ENCODE measurements at regions not wholly inside any gene's neighbourhood (a gene's known extent, or its start where the extent isn't known, plus 50 kb on each side); places are given as distances from the start of the nearest gene placed in this dataset.

- peak; percentile 58 to 60 for ATAC-seq
- no peak for DNase-seq
- intact Hi-C loops (cut with DNase I): no loop called here
These were observed 158.0 kb upstream of the NPVF start for GRCh38 chr7:25386311-25386744.

- intact Hi-C loops (cut with DNase I): loop anchor here in 1 of 2 donors (1.0 kb wide), 1 partner anchor 129 kb away; no protein-coding TSS in a partner anchor
These were observed 160.4 kb upstream of the NPVF start for GRCh38 chr7:25388681-25389080.

DNA sequence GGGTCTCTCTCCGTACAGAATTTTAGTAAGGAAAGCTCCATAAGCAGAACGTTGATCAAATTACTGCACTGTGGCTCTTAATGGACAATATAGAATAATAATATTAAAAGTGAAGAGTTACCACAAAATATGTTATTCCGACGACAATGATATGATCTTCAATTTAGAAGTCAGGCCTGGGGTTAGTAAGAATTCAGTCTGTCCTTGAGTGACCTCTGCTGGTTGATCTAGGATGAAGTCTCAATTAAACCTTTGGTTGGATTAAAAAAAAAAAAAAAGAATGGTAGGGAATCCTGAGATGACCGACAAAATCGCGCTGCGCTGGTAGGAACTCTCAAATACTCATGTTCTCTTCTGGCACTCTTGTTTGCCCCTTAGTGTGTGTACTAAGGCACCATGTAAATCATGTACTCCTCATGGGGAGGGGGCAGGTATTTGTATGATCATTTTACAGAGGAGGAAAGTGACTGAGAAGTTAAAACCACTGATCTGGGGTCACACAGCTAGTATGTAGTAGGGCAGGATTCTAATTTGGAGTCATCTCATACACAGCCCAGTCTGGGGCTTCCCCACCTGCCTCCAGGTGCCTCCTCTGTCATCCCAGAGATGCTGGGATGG is 161.3 kb upstream of the NPVF start:
- DNase-seq: no peak
- peak; percentile 30 to 32 for ATAC-seq
- intact Hi-C loops (cut with DNase I): loop anchor here (1.0 to 5.0 kb wide), 4 partner anchors 130 to 463 kb away; no protein-coding TSS in a partner anchor

More at GRCh38 chr7:25388681-25389080, 160.4 kb upstream of the NPVF start:
- no peak for ATAC-seq
- DNase-seq: no peak

- no peak for DNase-seq
- ATAC-seq: no peak
- intact Hi-C loops (cut with DNase I): loop anchor here (1.0 to 5.0 kb wide), 4 partner anchors 175 to 461 kb away; no protein-coding TSS in a partner anchor
These were observed 163.1 kb upstream of the NPVF start for GRCh38 chr7:25391295-25391861.

DNA sequence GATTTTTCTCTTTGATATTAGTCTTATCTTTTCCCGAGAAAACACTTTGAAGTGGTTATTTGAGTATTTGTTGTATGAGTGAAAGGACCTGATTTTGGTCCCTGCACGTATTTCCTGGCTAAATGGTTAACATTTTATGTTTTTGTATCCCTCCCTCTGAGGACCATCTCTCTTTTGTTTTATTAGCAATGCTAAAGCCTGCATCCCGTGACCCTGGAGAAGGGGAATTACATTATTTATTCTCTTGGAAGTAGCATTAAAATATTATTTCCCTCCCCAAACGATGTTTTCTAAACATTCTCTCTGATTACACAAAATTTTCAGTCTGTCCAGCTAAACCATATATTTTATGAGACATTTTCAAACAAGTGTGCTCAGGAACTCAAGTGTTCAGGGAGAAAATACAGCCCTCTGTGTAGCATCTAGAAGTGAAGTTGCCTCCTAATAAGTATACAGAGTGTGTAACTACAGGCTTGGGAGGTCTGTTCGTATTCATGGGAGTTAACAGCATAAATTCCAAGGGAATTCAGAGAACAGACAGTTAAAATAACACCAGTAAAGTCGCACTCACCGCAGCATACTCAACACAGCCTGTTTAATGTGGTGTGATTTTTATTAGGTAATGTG is 163.8 kb upstream of the NPVF start:
- intact Hi-C loops (cut with DNase I): loop anchor here (1.0 to 5.0 kb wide), 4 partner anchors 174 to 460 kb away; no protein-coding TSS in a partner anchor
- DNase-seq: no peak
- ATAC-seq: no peak

DNA sequence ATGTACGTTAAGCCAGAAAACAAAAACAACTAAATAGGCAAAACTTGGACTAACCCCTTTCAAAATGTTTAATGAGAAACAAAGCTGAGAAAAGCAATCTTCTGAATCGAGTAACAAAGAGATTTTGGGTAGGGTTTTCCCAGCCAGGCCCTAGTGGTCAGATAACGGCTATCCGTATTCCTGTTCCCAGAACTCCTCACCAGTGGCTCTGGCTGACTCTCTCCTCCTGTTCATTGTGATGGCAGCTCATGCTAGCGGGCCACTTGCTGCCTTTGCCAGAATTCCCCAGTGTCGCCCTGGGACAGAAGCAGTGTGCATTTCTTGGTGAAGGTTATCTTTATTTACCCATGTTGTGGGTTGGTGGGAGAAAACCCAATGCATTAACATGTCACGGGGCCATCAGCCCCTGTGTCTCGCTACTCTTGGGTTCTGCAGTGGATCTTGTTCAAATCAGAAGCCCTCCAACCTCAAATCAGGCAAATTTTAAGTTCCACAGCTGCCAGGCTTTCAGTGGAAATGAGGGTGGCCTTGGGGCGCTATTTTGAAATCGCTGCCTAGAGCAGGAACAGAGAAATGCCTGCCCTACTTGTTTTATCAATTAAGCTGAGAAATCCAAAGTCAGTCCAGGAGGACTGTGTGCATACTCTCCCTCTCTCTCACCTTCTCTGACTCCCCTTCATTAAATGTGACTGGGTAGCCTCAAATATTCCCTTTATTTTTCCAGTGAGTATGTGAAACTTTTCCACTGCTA is 164.5 kb upstream of the NPVF start:
- DNase-seq (peak; percentile 29), ATAC-seq (peak in 1 of 2 donors; percentile 60)
- intact Hi-C loops (cut with DNase I): loop anchor here in 1 of 2 donors (5.0 kb wide), 2 partner anchors 175 to 460 kb away; no protein-coding TSS in a partner anchor

DNA sequence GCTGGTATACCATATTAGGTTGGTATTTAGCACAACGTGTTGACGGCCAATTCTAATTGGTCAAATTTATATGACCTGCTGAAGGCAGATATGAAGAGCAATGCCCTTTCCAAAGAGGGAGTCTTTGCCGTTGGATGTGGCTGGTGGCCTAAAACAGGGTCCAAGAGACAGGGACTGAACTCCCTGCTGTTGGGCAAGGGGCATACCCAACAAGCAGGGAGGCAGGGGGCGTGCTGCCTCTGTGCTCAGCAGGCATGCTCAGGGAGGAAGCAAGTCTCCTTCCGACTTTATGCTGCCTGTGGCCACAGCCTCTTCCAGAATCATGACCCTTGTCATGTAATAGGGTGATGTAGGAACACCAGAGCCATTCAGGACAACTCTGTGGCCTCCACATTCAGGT is 167.7 kb upstream of the NPVF start:
- DNase-seq (no peak), ATAC-seq (no peak)
- intact Hi-C loops (cut with DNase I): no loop called here

- intact Hi-C loops (cut with DNase I): no loop called here
- DNase-seq (no peak), ATAC-seq (no peak)
These were observed 168.4 kb upstream of the NPVF start for GRCh38 chr7:25396668-25397067.

DNA sequence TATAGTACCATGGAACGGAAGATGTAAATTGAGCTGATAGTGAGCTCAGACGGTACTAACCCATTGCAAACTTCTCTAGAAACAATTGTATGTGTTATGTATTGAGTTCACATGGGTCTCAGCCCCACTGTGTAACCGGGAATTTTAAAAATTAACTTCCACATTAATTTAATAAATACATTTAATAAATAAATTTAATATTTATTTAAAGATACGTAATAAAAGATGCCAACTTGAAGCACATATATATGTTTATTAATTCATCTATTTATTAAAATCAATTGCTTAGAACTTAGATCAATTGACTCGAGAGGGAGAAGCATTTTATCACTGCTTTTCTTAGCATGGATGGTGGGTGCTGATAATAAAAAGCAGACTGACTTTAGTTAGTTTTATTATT is 170.1 kb upstream of the NPVF start:
- intact Hi-C loops (cut with DNase I): no loop called here
- ATAC-seq (no peak), DNase-seq (no peak)

GRCh38 chr7:25399000-25399750 is 170.9 kb upstream of the NPVF start:
- DNase-seq (no peak), ATAC-seq (no peak)
- intact Hi-C loops (cut with DNase I): no loop called here

- DNase-seq (no peak), ATAC-seq (no peak)
- intact Hi-C loops (cut with DNase I): no loop called here
These were observed 174.2 kb upstream of the NPVF start for GRCh38 chr7:25402532-25402931.

DNA sequence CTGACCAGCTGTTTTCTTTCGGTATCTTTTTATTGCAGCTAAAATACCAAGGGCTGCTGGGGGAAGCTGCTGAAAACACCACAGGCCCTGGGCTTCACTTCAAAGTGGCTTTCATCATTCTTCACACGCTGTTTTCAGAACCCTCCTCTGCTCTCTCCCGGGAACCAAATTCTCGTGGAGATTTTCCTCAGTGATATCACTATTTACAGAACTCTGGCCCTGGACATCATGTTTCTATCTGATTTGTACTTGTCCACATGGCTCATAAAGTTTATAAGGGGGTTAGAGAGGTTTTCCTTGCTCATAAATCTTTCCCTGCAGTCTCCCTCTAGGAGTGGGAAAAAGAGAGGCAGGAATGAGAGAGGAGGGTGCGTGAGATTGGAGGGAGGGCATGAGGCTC is 177.4 kb upstream of the NPVF start:
- no peak for ATAC-seq
- DNase-seq: no peak
- intact Hi-C loops (cut with DNase I): no loop called here

GRCh38 chr7:25407053-25407452 is 178.8 kb upstream of the NPVF start:
- ATAC-seq (no peak), DNase-seq (no peak)
- intact Hi-C loops (cut with DNase I): no loop called here

GRCh38 chr7:25408012-25408687 is 179.9 kb upstream of the NPVF start:
- ATAC-seq: no peak
- DNase-seq: no peak
- intact Hi-C loops (cut with DNase I): no loop called here

DNA sequence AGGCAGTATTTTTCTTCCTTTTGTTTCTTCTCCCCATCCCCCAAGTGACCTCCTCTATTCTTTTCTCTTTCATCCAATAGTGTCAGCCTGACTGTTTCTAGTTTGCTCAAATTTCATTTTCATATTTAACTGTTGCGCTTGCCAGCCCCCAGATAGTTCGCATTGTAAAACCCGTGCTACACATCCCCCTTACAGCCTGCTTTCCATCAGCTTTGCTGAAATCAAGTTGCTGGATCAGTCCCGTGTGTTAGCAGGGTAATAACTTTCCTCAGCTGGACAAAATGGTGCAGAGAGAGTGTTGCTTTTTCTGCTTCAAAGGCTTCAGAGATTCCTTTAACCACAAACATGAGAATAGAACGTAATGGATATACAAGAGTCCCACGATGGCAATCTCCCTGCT is 180.6 kb upstream of the NPVF start:
- ATAC-seq (no peak), DNase-seq (no peak)
- intact Hi-C loops (cut with DNase I): no loop called here

DNA sequence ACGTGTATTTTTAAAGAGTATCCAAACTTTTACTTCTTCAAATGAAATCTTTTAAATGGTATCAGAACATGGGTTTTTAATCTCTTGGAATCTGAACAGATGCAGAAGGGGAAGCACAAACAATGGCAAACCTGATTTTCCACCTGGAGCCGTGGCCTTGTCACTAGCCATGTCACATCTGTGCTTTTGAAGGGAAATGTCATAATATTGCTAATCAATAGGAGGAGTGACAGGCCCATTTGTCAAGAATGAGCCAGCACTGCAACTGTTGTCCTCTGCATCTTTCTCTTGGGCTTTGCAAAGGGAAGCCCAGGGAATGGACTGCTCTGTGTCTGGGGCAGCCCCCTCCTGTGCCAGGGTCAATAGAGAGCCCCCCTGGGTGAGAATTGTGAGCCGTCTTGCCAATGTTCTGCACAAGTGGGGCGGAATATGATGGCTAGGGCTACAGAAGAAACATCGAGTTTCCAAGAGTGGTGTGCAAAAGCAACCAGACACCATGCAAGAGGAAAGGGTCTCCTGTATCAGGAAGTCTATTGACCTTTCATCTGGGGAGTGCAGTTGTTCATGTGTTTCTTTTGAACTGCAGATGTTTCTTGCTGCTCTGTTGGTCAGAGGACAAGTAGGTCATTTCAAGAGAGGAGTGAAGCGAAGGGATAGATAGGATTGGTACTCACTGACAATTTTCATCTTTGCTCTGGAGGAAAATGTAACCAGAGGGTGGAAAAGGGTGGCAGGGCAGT is 181.8 kb upstream of the NPVF start:
- ATAC-seq (no peak), DNase-seq (no peak)
- intact Hi-C loops (cut with DNase I): no loop called here

DNA sequence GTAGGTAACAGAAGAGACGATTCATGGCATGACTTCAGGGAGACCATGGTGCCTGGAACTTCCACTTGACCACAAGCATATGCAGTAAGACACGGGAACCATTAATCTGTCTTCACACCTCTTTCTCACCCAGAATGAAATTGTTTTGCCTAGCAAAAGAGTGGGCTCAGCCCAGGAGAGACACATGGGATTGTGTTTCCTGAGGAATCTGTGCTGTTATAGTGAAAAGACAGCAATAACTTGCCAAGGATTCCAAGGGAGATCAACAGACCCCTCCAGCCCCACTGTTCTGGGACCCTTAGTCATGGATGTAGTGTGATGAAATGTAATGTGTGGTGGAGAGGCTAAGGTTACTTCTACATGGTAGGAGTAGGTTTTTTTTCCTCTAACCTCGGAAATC is 192.5 kb upstream of the NPVF start:
- intact Hi-C loops (cut with DNase I): no loop called here
- ATAC-seq: no peak
- no peak for DNase-seq

DNA sequence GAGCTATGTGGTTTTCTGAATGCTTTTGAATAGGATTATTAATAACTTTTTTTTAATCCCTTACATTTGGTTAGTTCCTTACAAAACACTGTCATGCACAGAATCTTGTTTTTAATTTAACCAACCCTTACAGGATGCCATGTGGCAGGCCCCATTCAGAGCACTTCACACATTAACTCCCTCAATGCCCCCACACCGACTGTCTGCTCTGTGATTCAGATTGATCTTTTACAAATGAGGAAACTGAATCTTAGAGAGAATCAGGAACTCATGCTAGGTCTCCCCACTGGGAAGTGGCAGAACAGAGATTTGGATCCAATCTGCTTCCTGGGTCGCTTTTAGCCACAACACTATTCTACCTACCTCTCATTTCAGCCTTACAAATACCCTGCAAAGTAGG is 195.8 kb upstream of the NPVF start:
- no peak for ATAC-seq
- DNase-seq: no peak
- intact Hi-C loops (cut with DNase I): no loop called here

Data from left cardiac atrium (tissue), 4 donors.